Neuronal stem cell (in vitro differentiated cells): ENCODE measurements at regions not wholly inside any gene's neighbourhood (a gene's known extent, or its start where the extent isn't known, plus 50 kb on each side); places are given as distances from the start of the nearest gene placed in this dataset.
A peak's percentile ranks its signal among the peaks of the same experiment; 100 is the strongest.

Experiments used
- DNase-seq: peaks from one replicate; pipeline ENCODE4 v3.0.0-alpha.2; 2013; ENCODE audit warnings: low spot score
- H2AFZ ChIP-seq: one replicate; pipeline ENCODE4 v1.6.1; 2013; ENCODE audit warnings: mild to moderate bottlenecking, low read length, inconsistent platforms
- H2AK5ac ChIP-seq: 2 replicates; pipeline ENCODE4 v1.6.1; 2013; ENCODE audit warnings: low read depth, mild to moderate bottlenecking, inconsistent platforms, low read length, moderate library complexity, mixed read lengths
- H2BK120ac ChIP-seq: 2 replicates; pipeline ENCODE4 v1.6.1; 2013; ENCODE audit warnings: low read depth, mild to moderate bottlenecking, inconsistent platforms, low read length, moderate library complexity, mixed read lengths
- H2BK12ac ChIP-seq: one replicate; pipeline ENCODE4 v1.6.1; 2013; ENCODE audit warnings: low read length, inconsistent platforms
- H2BK15ac ChIP-seq: 2 replicates; pipeline ENCODE4 v1.6.1; 2013; ENCODE audit warnings: mild to moderate bottlenecking, low read length, inconsistent platforms, mixed read lengths
- H2BK5ac ChIP-seq: one replicate; pipeline ENCODE4 v1.6.1; 2013; ENCODE audit warnings: inconsistent platforms, mild to moderate bottlenecking, low read length, moderate library complexity
- H3K14ac ChIP-seq: one replicate; pipeline ENCODE4 v1.6.1; 2013; ENCODE audit warnings: low read length, inconsistent platforms
- H3K18ac ChIP-seq: 2 replicates; pipeline ENCODE4 v1.6.1; 2013; ENCODE audit warnings: low read length, inconsistent platforms
- H3K23ac ChIP-seq: 2 replicates; pipeline ENCODE4 v1.6.1; 2013; ENCODE audit warnings: low read depth, mild to moderate bottlenecking, mixed read lengths, low read length, inconsistent platforms; ENCODE audit not compliant: poor library complexity
- H3K27ac ChIP-seq: replicated peaks from 3 replicates; pipeline ENCODE4 v1.5.1; 2013; ENCODE audit warnings: low read length, inconsistent platforms
- H3K27me3 ChIP-seq, 3 experiments: 2 replicates each; pipeline ENCODE4 v1.6.1; 2013; ENCODE audit warnings: low read length in 3 of 3, mild to moderate bottlenecking in 2 of 3, inconsistent platforms in 1 of 3, low read depth in 1 of 3, mixed read lengths in 1 of 3, moderate library complexity in 1 of 3; ENCODE audit not compliant: control insufficient read depth in 3 of 3, insufficient read depth in 3 of 3
- H3K36me3 ChIP-seq, 2 donors: replicated peaks in 1 of 2; 2 replicates each; pipeline ENCODE4 v1.6.1; 2013; ENCODE audit warnings: low read length in 2 of 2; ENCODE audit not compliant: control insufficient read depth in 2 of 2, insufficient read depth in 2 of 2
- H3K4ac ChIP-seq: 2 replicates; pipeline ENCODE4 v1.6.1; 2013; ENCODE audit warnings: inconsistent platforms, mild to moderate bottlenecking, low read length, moderate library complexity
- H3K4me1 ChIP-seq, 2 donors: 1 replicate in 1 of 2; 2 replicates in 1 of 2; pipeline ENCODE4 v1.6.1; 2013; ENCODE audit warnings: low read length in 2 of 2, low read depth in 1 of 2; ENCODE audit not compliant: control insufficient read depth in 2 of 2, insufficient read depth in 1 of 2
- H3K4me2 ChIP-seq: one replicate; pipeline ENCODE4 v1.6.1; 2013; ENCODE audit warnings: mild to moderate bottlenecking, low read length, inconsistent platforms; ENCODE audit not compliant: insufficient read depth, poor library complexity, severe bottlenecking
- H3K4me3 ChIP-seq, 2 donors: 2 replicates each; pipeline ENCODE4 v1.5.1; 2013; ENCODE audit warnings: low read length in 2 of 2, mild to moderate bottlenecking in 2 of 2, inconsistent platforms in 1 of 2, moderate library complexity in 1 of 2
- H3K79me1 ChIP-seq: one replicate; pipeline ENCODE4 v1.6.1; 2013; ENCODE audit warnings: low read depth, mild to moderate bottlenecking, inconsistent platforms, low read length, moderate library complexity
- H3K9ac ChIP-seq: one replicate; pipeline ENCODE4 v1.6.1; 2013; ENCODE audit warnings: mild to moderate bottlenecking, low read depth, low read length, inconsistent platforms; ENCODE audit not compliant: poor library complexity
- H3K9me3 ChIP-seq, 2 donors: replicated peaks in 1 of 2; 2 replicates each; pipeline versions ENCODE3 to v1.6.1; 2013; ENCODE audit warnings: low read length in 2 of 2, mild to moderate bottlenecking in 2 of 2, inconsistent platforms in 1 of 2, low read depth in 1 of 2, mixed read lengths in 1 of 2, moderate library complexity in 1 of 2; ENCODE audit not compliant: control insufficient read depth in 2 of 2, insufficient read depth in 1 of 2
- H4K8ac ChIP-seq: one replicate; pipeline ENCODE4 v1.6.1; 2013; ENCODE audit warnings: low read depth, mild to moderate bottlenecking, inconsistent platforms, low read length, moderate library complexity
- H4K91ac ChIP-seq: one replicate; pipeline ENCODE4 v1.6.1; 2013; ENCODE audit warnings: low read length, low read depth, mild to moderate bottlenecking, inconsistent platforms; ENCODE audit not compliant: poor library complexity
- WGBS, 2 donors: extraction: QIAGEN DNeasy Blood & Tissue Kit; methylation state at CpG; one replicate each; pipeline ENCODE4 v1.1.7; 2013; ENCODE audit warnings: missing lambda C conversion rate in 2 of 2, mixed read lengths in 1 of 2; ENCODE audit not compliant: insufficient read length in 2 of 2, insufficient replicate concordance in 1 of 2; ENCODE audit errors: extremely low coverage in 2 of 2; 5-methylcytosine and 5-hydroxymethylcytosine counted together

GRCh38 chr1:101313356-101313755 is 76.5 kb downstream of the S1PR1 start:
- Histone ChIP-seq H3K27ac (no peak overlapping the region), H3K9ac (no peak overlapping the region), H3K14ac (no peak overlapping the region), H3K23ac (no peak overlapping the region), H3K4me1 (peaks cover 10 to 36% of the 10 kb centered on the region in 2 donors), H3K4me2 (no peak overlapping the region), H3K79me1 (no peaks in the 10 kb centered on the region), H2AFZ (no peak overlapping the region), H2BK12ac (no peak overlapping the region), H3K18ac (no peak overlapping the region), H3K4me3 (no peak overlapping the region), H4K91ac (no peak overlapping the region), H3K9me3 (no peaks in the 10 kb centered on the region), H3K4ac (no peak overlapping the region), H2BK5ac (no peak overlapping the region), H3K36me3 (no peaks in the 10 kb centered on the region), H2BK120ac (no peak overlapping the region), H2AK5ac (no peak overlapping the region), H2BK15ac (no peak overlapping the region), H3K27me3 (no peaks in the 10 kb centered on the region), H4K8ac (no peak overlapping the region)
- no peak for DNase-seq
- no CpG with 5 or more reads among the region's 7 CpGs for WGBS, 2 donors

- Histone ChIP-seq H3K9me3 (no peaks in the 10 kb centered on the region), H3K4me2 (no peak overlapping the region), H2AK5ac (no peak overlapping the region), H3K18ac (no peak overlapping the region), H2AFZ (no peak overlapping the region), H2BK15ac (no peak overlapping the region), H2BK12ac (no peak overlapping the region), H3K4me3 (no peak overlapping the region), H4K8ac (no peak overlapping the region), H3K4me1 (peaks cover 10 to 30% of the 10 kb centered on the region in 2 donors), H3K27ac (no peak overlapping the region), H2BK5ac (no peak overlapping the region), H2BK120ac (no peak overlapping the region), H3K27me3 (no peaks in the 10 kb centered on the region), H3K14ac (no peak overlapping the region), H3K9ac (no peak overlapping the region), H4K91ac (no peak overlapping the region), H3K79me1 (no peaks in the 10 kb centered on the region), H3K23ac (no peak overlapping the region), H3K4ac (no peak overlapping the region), H3K36me3 (no peaks in the 10 kb centered on the region)
- DNase-seq: no peak
- no CpG with 5 or more reads among the region's 2 CpGs for WGBS, 2 donors
Measured at GRCh38 chr1:101314244-101314643, 77.4 kb downstream of the S1PR1 start.

GRCh38 chr1:101316256-101316655 is 79.4 kb downstream of the S1PR1 start:
- H4K8ac ChIP-seq: no peak overlapping the region
- H3K23ac ChIP-seq: no peak overlapping the region
- H3K18ac ChIP-seq: no peak overlapping the region
- no CpG with 5 or more reads among the region's 6 CpGs for WGBS, 2 donors
- no peaks in the 10 kb centered on the region for H3K9me3 ChIP-seq
- H2BK15ac ChIP-seq: no peak overlapping the region
- no peak overlapping the region for H2BK12ac ChIP-seq
- H4K91ac ChIP-seq: no peak overlapping the region
- H3K27ac ChIP-seq: no peak overlapping the region
- no peak overlapping the region for H2AK5ac ChIP-seq
- H3K4ac ChIP-seq: no peak overlapping the region
- no peak overlapping the region for H3K14ac ChIP-seq
- no peak overlapping the region for H2AFZ ChIP-seq
- DNase-seq: peak; percentile 42
- H3K36me3 ChIP-seq: no peaks in the 10 kb centered on the region
- H3K4me1 ChIP-seq: peaks cover 8 to 17% of the 10 kb centered on the region in 2 donors
- no peak overlapping the region for H3K9ac ChIP-seq
- H2BK120ac ChIP-seq: no peak overlapping the region
- H3K27me3 ChIP-seq: no peaks in the 10 kb centered on the region
- no peaks in the 10 kb centered on the region for H3K79me1 ChIP-seq
- no peak overlapping the region for H2BK5ac ChIP-seq
- H3K4me2 ChIP-seq: no peak overlapping the region
- no peak overlapping the region for H3K4me3 ChIP-seq

- Histone ChIP-seq H3K18ac (no peak overlapping the region), H3K4ac (no peak overlapping the region), H2BK12ac (no peak overlapping the region), H3K4me1 (peaks cover 8 to 16% of the 10 kb centered on the region in 2 donors), H2AK5ac (no peak overlapping the region), H3K27me3 (no peaks in the 10 kb centered on the region), H4K91ac (no peak overlapping the region), H2BK120ac (no peak overlapping the region), H3K4me2 (no peak overlapping the region), H3K4me3 (no peak overlapping the region), H4K8ac (no peak overlapping the region), H3K9ac (no peak overlapping the region), H2BK15ac (no peak overlapping the region), H3K9me3 (no peaks in the 10 kb centered on the region), H3K27ac (no peak overlapping the region), H3K36me3 (no peaks in the 10 kb centered on the region), H2BK5ac (no peak overlapping the region), H3K14ac (no peak overlapping the region), H3K23ac (no peak overlapping the region), H3K79me1 (no peaks in the 10 kb centered on the region), H2AFZ (no peak overlapping the region)
- no peak for DNase-seq
- WGBS, 2 donors: no CpG with 5 or more reads among the region's 4 CpGs
Measured at GRCh38 chr1:101316799-101317198, 80.0 kb downstream of the S1PR1 start.
